Hepatocyte (in vitro differentiated cells): ENCODE measurements at regions not wholly inside any gene's neighbourhood (a gene's known extent, or its start where the extent isn't known, plus 50 kb on each side); places are given as distances from the start of the nearest gene placed in this dataset.

Experiments
- DNase-seq: peaks from one replicate; pipeline ENCODE4 v3.0.0-alpha.2; 2016; ENCODE audit warnings: low spot score
- H2AFZ ChIP-seq: fragments of 200-600 bp; sonication (generic); 2 replicates; pipeline ENCODE4 v1.6.0; 2016; ENCODE audit warnings: antibody characterized with exemption, mild to moderate bottlenecking
- H3K27ac ChIP-seq: fragments of 200-600 bp; sonication (generic); 2 replicates; pipeline ENCODE4 v1.5.1; 2016; ENCODE audit warnings: mild to moderate bottlenecking
- H3K27me3 ChIP-seq: fragments of 200-600 bp; sonication (generic); 2 replicates; pipeline ENCODE4 v1.6.1; 2016
- H3K36me3 ChIP-seq: fragments of 200-600 bp; sonication (generic); replicated peaks from 2 replicates; pipeline ENCODE4 v1.5.1; 2016; ENCODE audit warnings: low read depth; ENCODE audit not compliant: insufficient read depth
- H3K4me1 ChIP-seq: fragments of 200-600 bp; sonication (generic); 2 replicates; pipeline ENCODE4 v1.5.1; 2016; ENCODE audit warnings: mild to moderate bottlenecking, moderate library complexity; ENCODE audit not compliant: insufficient read depth
- H3K4me2 ChIP-seq: fragments of 200-600 bp; sonication (generic); 2 replicates; pipeline ENCODE4 v1.6.0; 2016
- H3K4me3 ChIP-seq: fragments of 200-600 bp; sonication (generic); 2 replicates; pipeline ENCODE4 v1.5.1; 2016; ENCODE audit warnings: mild to moderate bottlenecking
- H3K79me2 ChIP-seq: fragments of 200-600 bp; sonication (generic); 2 replicates; pipeline ENCODE4 v1.6.0; 2017; ENCODE audit warnings: mild to moderate bottlenecking
- H3K9me2 ChIP-seq: fragments of 200-600 bp; sonication (generic); replicated peaks from 2 replicates; pipeline ENCODE4 v1.6.0; 2017; ENCODE audit warnings: mild to moderate bottlenecking; ENCODE audit not compliant: insufficient read depth
- H3K9me3 ChIP-seq: fragments of 200-600 bp; sonication (generic); 2 replicates; pipeline ENCODE4 v1.5.1; 2016; ENCODE audit warnings: low read depth, mild to moderate bottlenecking
- H4K20me1 ChIP-seq: fragments of 200-600 bp; sonication (generic); 2 replicates; pipeline ENCODE4 v1.6.0; 2016; ENCODE audit warnings: mild to moderate bottlenecking; ENCODE audit not compliant: insufficient read depth, poor library complexity, severe bottlenecking
- CTCF ChIP-seq: fragments of 200-600 bp; sonication (generic); IDR thresholded peaks from 2 replicates; pipeline ENCODE4 v1.5.1; 2016; ENCODE audit warnings: antibody characterized with exemption, mild to moderate bottlenecking; ENCODE audit not compliant: poor library complexity
- EZH2 ChIP-seq: fragments of 200-600 bp; sonication (generic); IDR thresholded peaks from 2 replicates; pipeline ENCODE4 v1.6.1; 2016; ENCODE audit warnings: antibody characterized with exemption, mild to moderate bottlenecking, borderline replicate concordance
- EZH2phosphoT487 ChIP-seq: fragments of 200-600 bp; sonication (generic); IDR thresholded peaks from one replicate; pipeline ENCODE4 v1.6.1; 2018; ENCODE audit warnings: antibody characterized with exemption, mild to moderate bottlenecking, low read depth, moderate library complexity; ENCODE audit not compliant: unreplicated experiment, severe bottlenecking
- WGBS: methylation state at CpG from one replicate; pipeline ENCODE4 v1.1.6; 2016; ENCODE audit warnings: low lambda C conversion rate; ENCODE audit errors: missing lambda C conversion rate; 5-methylcytosine and 5-hydroxymethylcytosine counted together

- Histone ChIP-seq H3K4me3 (no peak overlapping the region), H3K4me2 (no peak overlapping the region), H2AFZ (no peak overlapping the region), H3K9me3 (no peaks in the 10 kb centered on the region), H3K79me2 (no peaks in the 10 kb centered on the region), H3K36me3 (no peaks in the 10 kb centered on the region), H3K4me1 (no peaks in the 10 kb centered on the region), H3K27ac (no peak overlapping the region), H4K20me1 (no peaks in the 10 kb centered on the region), H3K27me3 (no peaks in the 10 kb centered on the region), H3K9me2 (no peaks in the 10 kb centered on the region)
- TF ChIP-seq EZH2phosphoT487 (no peak), CTCF (no peak), EZH2 (no peak)
- WGBS: 54% methylated on average over 1 of the region's 1 CpG
- no peak for DNase-seq
Measured at GRCh38 chr17:52732841-52733240, 574.3 kb upstream of the CA10 start.

GRCh38 chr17:52724578-52724977 lies 566.1 kb upstream of the CA10 start:
- Histone ChIP-seq H3K4me2 (no peak overlapping the region), H3K4me3 (no peak overlapping the region), H3K9me2 (no peaks in the 10 kb centered on the region), H3K79me2 (no peaks in the 10 kb centered on the region), H3K4me1 (no peaks in the 10 kb centered on the region), H3K36me3 (no peaks in the 10 kb centered on the region), H3K27ac (no peak overlapping the region), H2AFZ (no peak overlapping the region), H3K27me3 (no peaks in the 10 kb centered on the region), H4K20me1 (no peaks in the 10 kb centered on the region), H3K9me3 (no peaks in the 10 kb centered on the region)
- no peak for DNase-seq
- TF ChIP-seq CTCF (no peak), EZH2phosphoT487 (no peak)
- WGBS: 40% methylated on average over 3 of the region's 3 CpGs

- H4K20me1 ChIP-seq: no peaks in the 10 kb centered on the region
- H3K4me1 ChIP-seq: no peaks in the 10 kb centered on the region
- H3K9me2 ChIP-seq: no peaks in the 10 kb centered on the region
- H3K9me3 ChIP-seq: no peaks in the 10 kb centered on the region
- no peaks in the 10 kb centered on the region for H3K27me3 ChIP-seq
- no peaks in the 10 kb centered on the region for H3K79me2 ChIP-seq
- H2AFZ ChIP-seq: no peak overlapping the region
- WGBS: 80% methylated on average over 1 of the region's 1 CpG
- no peak overlapping the region for H3K4me3 ChIP-seq
- H3K36me3 ChIP-seq: no peaks in the 10 kb centered on the region
- H3K27ac ChIP-seq: no peak overlapping the region
- TF ChIP-seq EZH2phosphoT487: no peak
- TF ChIP-seq CTCF: no peak
- no peak for TF ChIP-seq EZH2
- H3K4me2 ChIP-seq: no peak overlapping the region
- no peak for DNase-seq
Measured at GRCh38 chr17:52721910-52722309, 563.4 kb upstream of the CA10 start.

GRCh38 chr17:52710363-52710901 lies 551.9 kb upstream of the CA10 start:
- no peaks in the 10 kb centered on the region for H3K79me2 ChIP-seq
- no peak overlapping the region for H3K4me2 ChIP-seq
- H3K27ac ChIP-seq: no peak overlapping the region
- no peak for TF ChIP-seq EZH2
- no peak overlapping the region for H3K4me3 ChIP-seq
- H3K36me3 ChIP-seq: no peaks in the 10 kb centered on the region
- no peak overlapping the region for H2AFZ ChIP-seq
- no peak for DNase-seq
- no peaks in the 10 kb centered on the region for H4K20me1 ChIP-seq
- no peaks in the 10 kb centered on the region for H3K9me2 ChIP-seq
- H3K9me3 ChIP-seq: no peaks in the 10 kb centered on the region
- no peaks in the 10 kb centered on the region for H3K27me3 ChIP-seq
- H3K4me1 ChIP-seq: no peaks in the 10 kb centered on the region
- WGBS: 28% methylated on average over 1 of the region's 1 CpG
